Stimulated activated CD4-positive, alpha-beta T cell treated with anti-CD3 and anti-CD28 coated beads, TNF-alpha, amount 100 ng/mL, for 24 hours (primary cell): ENCODE measurements at regions not wholly inside any gene's neighbourhood (a gene's known extent, or its start where the extent isn't known, plus 50 kb on each side); places are given as distances from the start of the nearest gene placed in this dataset.

ENCODE experiments used
- DNase-seq, 3 experiments: peaks; one replicate each; pipeline ENCODE4 v3.0.0-alpha.2; 2020; ENCODE audit warnings: low read depth in 3 of 3

DNA sequence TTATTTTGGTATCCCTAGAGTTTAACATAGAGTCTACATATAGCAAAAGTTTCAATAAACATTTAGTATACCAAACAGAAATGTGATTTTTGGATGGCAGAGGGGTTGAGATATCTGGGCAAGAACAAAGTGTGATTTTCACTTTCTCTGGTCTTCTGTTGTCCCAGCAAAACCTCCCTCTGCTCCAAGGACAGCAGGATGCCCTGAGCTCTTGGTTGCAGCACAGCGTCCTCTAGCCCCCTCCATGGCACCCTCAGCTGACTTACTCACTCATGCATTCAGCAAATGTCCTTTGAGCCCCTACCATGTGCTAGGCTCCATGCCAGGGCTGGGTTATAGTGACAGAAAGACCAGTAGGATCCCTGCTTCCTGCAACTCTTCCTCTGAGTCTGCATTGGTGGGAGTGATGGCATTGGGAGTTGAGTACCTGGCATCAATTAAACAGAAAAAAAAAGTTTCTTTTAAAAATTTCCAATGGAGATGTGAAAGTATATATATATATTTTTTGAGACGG lies 104.8 kb upstream of the UBL3 start:
- no peak for DNase-seq

DNA sequence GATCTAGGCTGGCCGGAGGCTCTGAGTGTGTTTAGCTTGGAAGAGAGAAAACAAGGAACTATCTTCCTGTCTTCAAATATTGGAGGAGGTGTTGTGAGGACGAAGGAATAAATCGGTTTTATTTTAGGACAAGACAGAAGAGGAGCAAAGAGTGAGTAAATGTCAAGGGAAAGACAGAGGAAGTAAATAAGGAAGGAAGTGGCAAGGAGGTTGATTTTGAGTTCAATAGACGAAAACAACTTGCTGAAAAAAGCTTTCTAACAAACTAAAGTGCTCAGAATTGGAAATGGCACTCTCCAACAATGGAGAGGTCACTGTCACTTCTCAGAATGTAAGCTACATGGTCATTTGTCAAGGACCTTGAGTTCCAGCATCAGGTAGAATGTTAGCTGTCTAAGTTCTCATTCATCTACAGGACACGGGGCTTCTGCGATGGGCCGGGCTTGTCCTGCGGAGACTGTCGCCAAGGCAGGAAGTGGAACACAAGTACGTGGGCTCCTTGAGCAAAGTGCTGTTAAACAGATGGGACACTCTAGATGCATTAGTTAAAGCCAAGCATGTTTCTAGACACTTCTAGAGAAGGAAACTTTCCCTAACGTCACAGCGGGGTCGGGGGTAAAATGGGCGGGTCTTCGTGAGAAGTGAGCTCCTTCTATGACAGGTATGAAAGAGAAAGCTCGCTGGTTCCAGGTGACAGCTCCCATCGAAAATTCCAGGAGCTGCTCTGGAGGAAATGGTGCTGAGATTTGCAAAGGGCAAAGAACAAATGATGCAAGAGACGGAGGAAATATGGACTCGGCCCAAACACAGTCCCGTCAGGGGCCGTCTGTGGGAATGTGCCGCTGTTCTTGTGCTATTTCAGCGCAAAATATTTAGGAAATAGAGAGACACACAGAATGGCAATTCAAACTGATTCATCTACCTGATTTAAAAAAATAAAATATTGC lies 103.9 kb upstream of the UBL3 start:
- DNase-seq = peak in 1 of 3 experiments; percentile 38

DNA sequence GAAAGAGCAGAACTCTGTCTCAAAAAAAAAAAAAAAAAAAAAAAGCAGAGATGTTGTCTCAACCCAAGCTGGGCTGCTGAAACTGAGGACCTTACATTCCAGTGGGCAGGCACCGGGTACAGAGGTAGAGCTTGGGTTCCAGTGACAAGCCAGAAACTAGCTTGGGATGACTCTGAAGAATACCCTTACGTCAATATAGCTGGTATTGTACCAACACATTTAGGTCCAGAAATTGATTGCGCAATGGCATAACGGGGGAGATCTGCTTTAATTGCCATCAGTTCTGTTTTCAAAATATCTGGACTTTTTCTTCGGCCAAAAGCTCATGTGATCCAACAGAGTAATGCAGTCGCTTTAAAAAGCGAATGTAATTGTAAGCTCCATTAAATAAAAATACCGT lies 103.1 kb upstream of the UBL3 start:
- no peak for DNase-seq

DNA sequence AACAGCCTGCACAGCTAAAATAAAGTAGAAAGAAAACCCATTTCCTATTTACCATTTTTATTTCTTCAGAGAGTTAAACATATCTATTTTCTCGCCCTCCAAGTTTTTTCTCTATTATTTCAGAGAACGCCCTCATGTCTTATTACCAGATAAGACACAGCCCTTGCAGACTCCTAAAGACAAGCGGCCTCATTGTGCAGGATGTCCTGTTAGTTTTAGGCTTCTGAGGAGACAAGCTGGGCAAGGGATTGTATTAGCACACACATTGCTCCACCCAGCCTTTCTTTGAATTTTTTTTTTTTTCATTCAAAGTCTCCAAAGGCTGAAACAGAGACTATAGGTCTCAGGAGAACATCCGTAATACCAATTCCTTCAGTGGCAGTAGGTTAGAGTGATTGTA lies 101.8 kb upstream of the UBL3 start:
- no peak for DNase-seq

DNA sequence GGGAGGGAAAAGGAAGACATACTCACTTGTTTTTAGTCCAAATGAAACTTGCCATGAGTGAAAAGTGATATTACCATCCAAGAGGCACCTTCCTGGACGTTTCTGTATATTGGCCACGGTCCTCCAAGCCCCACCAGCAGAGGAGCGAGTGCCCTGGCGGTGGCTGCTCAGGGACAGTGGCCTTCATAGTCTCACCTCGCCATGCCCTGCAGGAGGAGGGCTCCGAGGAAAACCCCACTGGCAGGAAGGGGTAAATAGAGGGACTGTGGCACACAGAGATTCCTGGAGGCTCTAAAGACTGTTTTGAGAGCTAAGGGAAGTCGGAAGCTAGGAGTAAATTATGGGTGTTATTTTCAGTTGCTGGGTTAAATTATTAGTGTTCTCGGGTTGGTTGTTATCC lies 98.4 kb upstream of the UBL3 start:
- no peak for DNase-seq

DNA sequence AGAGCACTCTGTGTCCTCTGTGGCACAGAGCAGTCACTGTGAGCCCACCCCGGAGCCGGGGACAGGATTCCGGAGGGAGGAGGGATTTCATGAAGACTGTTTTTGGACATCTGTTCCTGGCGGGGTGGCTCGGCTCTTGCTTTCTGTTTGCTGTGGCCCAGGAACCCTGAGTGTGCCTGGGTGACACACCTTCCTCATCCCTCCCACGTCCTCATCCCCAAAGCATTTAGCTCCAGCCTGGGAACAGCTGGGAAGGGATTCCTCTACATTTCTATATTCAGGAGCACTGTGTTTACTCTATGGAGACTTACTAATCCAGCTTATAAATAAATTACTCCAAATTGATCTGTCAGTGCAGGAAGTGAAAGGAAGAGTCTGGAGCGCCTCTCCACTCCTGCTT lies 97.8 kb upstream of the UBL3 start:
- DNase-seq = no peak

DNA sequence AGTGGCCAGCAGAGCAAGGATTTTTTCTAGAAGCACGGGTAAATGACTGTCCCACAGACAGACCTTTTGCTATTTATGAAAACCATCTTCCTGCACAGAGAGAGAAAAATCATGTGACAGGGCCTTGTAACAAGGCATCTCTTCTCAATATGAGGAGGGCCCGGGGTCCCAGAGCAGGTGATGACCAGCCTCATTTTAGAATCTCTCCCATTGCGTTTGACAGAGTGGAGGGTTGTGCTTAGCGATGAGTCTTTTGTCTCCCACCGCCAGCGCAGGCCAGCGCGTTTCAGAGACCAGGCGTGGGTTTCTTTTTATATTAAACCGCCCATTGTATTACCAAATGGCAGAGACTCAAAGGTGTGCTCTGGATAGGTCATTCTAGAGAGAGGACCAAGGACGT lies 97.4 kb upstream of the UBL3 start:
- no peak for DNase-seq

DNA sequence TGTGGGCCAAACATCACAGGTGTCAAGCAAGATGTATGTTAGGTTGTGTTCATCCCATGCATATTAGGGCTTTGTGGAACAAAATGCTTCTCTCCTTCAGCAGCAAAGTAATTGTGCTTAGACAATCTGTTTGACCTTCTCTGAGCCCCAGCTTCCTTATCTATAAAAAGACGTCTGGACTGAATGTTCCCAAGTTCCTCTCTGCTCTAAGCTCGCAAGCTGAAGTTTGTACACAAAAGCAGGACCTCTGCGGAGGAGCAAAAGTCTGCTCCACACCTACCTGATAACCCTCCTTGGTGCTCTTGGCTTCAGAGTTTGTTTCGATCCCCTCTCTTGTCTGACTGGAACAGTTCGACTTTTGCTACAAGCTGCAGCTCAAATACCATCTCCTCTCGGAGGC lies 95.7 kb upstream of the UBL3 start:
- no peak for DNase-seq

DNA sequence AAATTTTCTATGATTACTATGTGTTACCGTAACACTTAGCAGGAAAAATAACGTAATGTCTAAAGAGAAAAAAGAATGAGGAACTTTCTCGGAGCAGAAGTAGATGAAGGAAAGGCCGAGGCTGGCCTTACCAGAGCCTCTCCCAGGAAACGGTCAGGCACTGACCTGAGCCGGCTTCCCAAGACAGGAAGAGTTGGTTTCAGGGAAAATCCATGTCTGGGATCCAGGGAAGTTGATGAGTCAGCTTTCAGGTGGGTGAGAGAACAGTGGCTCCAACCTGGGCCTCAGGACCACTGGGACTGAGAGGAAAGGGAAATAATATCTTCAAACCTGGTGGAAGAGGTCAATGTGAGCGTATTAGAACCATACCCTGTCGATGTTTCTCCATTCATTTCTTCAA lies 93.3 kb upstream of the UBL3 start:
- no peak for DNase-seq

DNA sequence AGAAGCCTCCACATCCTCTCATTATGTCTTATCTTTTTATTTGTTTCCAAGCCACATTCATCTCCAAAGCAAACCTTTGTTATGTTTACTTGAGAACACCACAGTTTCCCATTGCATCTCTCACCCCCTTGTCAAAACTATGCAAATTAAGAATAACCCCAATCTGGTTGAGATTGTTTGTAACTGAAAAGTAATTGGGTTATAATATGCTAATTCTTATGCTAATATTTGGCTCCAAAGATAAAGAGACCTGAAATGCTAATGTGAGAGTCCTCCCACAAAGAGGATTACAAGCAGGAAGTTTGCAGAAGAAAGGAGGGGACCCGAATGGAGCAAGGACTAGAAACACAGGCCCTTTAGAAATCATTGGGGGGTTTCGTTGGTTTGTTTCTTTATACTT lies 92.9 kb upstream of the UBL3 start:
- no peak for DNase-seq

DNA sequence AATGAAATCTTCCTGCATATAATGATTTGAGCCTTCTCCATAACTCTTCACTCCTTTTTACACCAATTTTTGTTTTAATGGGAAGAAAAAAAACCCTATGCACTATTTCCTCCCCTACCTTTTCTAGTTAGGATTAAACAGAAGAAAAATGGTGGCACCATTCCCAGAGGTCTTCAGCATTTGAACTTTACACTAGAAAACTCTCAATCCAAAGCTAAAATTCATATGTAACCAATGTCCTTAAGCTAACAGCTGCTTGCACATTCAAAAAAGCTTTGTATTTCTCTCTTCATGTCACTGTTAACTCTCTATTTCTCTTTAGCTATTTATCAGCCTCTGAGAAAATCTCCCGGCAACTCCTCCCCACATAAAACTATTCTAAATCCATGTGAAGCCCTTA lies 90.3 kb upstream of the UBL3 start:
- no peak for DNase-seq

DNA sequence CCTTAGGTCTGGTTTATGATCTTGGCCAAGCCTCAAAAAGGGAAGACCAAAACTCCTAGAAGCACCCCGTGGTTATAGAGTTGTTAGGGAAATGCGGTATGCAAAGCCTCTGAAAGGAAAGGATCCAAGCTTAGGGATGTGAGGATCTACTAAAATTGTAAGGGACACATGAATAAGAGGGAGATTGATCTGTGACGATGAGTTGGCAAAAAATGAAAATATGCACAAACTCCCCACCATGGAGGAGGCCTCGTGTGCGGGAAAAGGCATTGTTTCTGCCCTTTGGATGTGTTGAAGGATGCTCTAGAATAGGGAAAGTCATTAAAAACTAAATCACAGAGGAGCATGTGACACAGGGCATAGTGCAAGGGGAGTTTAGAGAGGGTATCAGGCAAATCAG lies 88.7 kb upstream of the UBL3 start:
- no peak for DNase-seq

DNA sequence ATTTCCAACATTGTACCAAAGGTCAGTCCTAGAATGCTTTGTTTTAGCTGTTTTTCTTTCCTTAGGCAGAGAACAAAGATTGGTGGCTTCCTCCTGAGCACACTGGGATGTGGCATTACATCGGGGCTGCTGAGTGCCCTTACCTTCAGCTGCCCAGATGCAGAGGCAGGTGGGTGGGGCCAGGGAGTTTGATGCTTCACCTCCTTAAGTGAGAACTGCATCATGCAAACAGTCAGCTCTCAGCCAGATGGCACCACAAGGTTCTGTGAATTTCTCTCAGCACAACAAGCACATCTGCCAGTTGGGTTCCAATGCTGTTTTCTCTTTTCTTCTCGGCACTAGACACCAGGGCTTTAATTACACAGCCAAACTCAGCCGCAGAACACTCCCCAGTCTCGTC lies 87.4 kb upstream of the UBL3 start:
- DNase-seq = no peak

DNA sequence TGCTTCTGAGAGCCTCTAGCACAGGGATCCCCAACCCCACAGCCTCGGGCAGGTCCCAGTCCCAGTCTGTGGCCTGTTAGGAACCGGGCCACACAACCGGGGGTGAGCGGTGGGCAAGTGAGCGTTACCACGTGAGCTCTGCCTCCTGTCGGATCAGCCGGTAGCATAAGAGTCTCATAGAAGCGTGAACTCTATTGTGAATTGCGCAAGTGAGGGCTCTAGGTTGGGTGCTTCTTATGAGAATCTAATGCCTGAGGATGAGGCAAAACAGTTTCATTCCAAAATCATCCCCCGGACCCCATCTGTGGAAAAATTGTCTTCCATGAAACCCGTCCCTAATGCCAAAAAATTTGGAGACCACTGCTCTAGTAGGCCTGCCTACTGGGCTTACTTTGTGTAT lies 87.0 kb upstream of the UBL3 start:
- DNase-seq = no peak

DNA sequence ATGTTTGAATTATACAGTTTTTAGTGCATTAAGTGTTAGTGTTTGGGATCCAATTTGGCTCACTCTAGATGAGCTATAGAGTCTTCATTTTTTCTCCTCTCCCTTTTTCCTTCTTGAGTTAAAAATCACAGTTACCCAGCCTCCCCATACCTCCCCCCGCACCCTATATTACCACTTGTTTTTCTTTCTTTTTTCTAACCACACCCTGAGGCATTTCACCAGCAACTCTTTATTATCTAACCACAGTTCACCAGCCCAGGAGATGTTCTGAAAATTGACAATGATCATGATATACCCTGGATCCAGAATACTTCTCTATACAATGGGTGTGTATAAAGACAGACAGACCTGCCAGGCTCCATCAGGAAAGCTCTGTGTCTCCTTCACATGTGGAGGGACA lies 86.5 kb upstream of the UBL3 start:
- DNase-seq = no peak

DNA sequence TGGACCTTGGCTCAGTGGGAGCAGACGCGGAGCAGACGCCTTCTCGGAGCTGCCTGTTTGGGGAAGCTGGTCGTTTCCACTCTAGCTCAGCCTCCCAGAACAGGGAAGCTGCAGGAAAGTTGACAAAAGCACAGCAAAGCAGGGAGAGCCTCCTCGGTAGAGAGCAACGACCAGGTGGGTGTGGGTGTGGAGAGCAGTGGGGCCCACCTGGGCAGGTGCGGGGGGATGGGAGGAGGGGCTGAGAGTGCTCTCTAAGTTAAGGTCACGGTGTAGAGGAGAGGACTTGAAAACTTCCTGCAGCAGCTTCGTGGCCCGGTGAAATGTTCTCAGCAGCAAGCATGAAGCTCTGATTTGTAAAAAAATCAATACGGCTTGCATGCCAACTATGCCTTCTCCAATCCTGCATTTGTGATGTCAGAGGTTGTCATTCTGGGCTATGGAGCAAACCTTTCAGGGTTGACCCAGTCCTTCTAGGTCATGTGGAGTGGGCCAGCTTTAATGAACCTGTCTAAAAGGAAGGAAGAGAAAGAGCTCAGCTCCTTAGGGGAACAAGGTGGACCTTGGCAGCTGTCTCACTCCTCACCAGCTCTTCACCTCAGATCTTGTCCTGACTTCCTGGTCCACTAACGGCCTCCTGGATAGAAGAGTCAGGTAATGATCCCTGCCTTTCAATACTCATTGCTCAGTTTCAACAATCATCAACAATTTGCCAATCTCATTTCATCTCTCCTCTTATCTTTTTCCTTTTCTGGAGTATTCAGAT lies 85.8 kb upstream of the UBL3 start:
- no peak for DNase-seq

DNA sequence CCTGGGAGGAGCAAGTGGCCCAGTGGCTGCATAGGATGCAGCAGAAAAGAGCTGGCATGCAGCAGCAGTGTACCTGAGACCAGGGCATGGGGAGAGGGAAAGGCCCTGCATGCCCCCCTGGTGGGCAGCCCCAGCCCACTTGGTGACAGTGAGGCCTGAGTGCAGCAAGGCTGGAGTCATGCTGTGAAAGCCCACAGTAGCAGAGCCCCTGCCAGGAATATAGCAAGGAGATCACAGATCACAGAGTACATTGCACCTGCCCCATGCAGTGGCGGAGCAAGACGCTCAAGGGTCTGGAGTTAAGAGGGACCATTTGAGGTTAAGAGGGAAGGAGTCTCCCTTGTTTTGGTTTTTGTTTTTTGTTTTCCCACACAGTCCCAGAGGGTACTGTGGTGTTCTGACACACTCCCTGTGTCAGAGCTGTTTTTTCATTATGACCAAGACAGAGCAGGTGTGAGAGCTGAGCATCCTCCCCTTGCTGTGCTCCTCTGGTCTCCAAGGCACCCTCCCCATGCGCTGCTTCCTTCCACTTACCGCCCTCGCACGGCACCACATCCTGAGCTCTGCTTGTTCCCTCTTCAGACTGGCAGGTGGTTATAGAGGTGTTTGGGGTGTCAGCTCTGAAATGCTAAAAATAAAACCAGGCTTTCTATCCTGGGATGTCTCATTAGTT lies 85.0 kb upstream of the UBL3 start:
- peak; percentile 39 to 77 (median 47) for DNase-seq

DNA sequence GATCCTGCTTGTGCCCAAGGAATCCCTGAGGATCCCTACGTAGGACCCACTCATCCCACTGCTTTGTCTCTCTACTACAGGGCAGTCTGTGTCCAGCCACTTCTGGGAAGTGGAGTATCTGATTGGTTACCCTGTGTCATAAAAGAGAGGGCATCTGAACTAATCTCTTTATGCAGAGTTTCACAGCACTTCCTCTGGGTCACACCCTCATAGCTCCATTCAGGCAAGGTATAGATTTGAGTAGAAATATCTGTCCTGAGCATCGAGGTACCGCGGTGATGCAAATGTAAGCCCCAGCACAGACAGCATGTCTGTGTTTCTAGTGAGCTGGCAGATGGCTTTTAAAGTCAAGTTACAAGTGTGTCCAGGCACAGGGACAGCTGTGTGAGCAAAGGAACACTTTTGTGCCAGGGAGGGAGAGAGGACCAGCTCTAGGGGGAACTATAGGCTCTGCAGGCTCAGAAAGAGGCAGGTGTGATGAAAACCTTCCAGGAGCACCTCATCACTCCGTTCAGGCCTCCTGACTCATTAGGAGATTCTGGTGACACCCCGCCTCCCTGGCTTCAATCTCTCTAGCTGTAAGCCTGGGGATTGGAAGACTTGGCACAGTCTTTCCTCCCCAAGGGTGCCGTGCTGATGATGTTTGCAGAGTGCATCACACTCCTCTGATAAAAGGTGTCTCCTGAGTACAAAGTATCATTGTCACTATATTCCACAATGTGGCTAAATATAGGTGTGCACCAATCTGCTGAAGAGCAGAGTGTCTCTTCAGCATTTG lies 84.3 kb upstream of the UBL3 start:
- DNase-seq = peak in 1 of 3 experiments; percentile 29

DNA sequence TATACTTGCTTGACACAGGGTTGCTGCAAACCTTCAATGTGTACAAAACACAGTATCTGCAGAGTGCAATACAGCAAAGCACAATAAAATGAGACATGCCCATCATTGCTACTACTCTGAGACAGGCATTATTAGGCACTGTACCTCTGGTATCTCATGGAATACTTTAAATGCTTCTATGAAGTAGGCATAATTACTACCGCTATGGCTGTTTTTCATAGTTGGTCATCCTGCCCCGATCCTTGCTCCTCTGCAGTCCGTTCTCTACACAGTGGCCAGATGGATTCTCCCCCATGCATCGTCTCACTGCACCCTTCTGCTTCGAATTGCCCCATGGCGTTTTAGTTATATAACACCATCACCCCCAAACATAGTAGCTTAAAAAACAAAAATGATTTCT lies 83.0 kb upstream of the UBL3 start:
- DNase-seq = no peak

DNA sequence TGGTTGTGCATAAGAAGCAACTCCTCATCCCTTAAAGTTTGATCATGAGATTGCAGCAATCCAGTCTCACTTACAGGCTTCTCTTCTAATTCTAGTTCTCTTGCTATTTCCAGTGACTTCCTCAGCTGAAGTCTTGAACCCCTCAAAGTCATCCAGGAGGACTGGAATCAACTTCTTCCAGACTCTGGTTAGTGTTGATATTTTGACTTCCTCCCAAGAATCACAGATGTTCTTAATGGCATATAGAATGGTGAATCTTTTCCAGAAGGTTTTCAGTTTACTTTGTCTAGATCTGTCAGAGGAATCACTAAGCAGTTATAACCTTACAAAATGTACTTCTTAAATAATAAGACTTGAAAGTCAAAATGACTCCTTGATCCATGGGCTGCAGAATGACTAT lies 81.3 kb upstream of the UBL3 start:
- no peak for DNase-seq

DNA sequence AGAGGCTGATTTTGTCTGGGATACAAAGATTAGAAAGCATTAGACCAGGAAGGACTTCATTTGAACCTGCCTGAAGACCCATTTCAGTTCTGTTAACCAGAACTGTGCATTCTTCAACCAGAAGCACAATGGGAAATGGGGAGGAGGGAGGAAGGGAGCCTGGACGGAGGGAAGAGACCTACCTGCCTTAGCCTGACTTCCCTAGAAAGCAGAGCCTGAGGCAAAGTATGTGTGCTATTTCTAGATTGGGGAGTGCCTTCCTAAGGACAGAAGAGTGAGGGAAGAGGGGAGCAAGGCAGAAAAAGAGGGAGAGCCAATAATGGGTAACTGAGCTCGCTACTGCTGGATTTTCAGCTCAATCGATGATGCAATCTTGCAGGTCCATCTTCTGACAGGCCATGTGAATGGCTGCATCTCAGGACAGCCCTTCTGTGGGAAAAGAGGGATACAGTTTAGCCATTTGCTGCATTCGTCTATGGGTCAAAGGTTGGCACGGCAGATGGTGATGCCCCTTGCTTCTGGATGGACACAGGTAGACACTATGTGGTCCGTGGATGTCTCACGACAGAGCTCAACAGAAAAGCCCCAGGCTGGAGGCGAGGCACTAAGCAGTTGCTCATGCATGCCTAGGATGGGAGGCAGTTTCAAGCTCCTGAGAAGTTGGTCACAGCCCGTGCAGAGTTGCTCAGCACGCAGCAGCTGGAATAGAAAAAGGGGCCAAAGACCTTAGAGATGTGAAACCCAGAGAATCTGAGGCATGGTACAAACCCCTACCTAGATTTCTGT lies 78.8 kb upstream of the UBL3 start:
- DNase-seq = no peak
